DND-41 (cell line): ENCODE measurements at regions not wholly inside any gene's neighbourhood (a gene's known extent, or its start where the extent isn't known, plus 50 kb on each side); places are given as distances from the start of the nearest gene placed in this dataset.

ENCODE experiments used
- EZH2 ChIP-seq: IDR thresholded peaks from 3 replicates; pipeline ENCODE4 v1.6.1; 2012; ENCODE audit warnings: borderline replicate concordance, low read depth, mild to moderate bottlenecking, moderate library complexity, low read length, inconsistent platforms; ENCODE audit not compliant: severe bottlenecking
- TF ChIP-seq, protein P1 (sequence below): IDR thresholded peaks from 2 replicates; pipeline ENCODE4 v1.5.1; 2012; ENCODE audit warnings: borderline replicate concordance, low read length, moderate library complexity, mild to moderate bottlenecking; ENCODE audit not compliant: poor library complexity, severe bottlenecking; ENCODE audit errors: extremely low read depth

GRCh38 chr16:86258713-86259112, 251.6 kb upstream of the FOXF1 start:
- TF ChIP-seq, protein P1, sequence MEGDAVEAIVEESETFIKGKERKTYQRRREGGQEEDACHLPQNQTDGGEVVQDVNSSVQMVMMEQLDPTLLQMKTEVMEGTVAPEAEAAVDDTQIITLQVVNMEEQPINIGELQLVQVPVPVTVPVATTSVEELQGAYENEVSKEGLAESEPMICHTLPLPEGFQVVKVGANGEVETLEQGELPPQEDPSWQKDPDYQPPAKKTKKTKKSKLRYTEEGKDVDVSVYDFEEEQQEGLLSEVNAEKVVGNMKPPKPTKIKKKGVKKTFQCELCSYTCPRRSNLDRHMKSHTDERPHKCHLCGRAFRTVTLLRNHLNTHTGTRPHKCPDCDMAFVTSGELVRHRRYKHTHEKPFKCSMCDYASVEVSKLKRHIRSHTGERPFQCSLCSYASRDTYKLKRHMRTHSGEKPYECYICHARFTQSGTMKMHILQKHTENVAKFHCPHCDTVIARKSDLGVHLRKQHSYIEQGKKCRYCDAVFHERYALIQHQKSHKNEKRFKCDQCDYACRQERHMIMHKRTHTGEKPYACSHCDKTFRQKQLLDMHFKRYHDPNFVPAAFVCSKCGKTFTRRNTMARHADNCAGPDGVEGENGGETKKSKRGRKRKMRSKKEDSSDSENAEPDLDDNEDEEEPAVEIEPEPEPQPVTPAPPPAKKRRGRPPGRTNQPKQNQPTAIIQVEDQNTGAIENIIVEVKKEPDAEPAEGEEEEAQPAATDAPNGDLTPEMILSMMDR: no peak
- TF ChIP-seq EZH2: no peak
